Amygdala (tissue), 56 donors: ENCODE measurements at regions not wholly inside any gene's neighbourhood (a gene's known extent, or its start where the extent isn't known, plus 50 kb on each side); places are given as distances from the start of the nearest gene placed in this dataset.

Experiments used
- DNase-seq, 56 donors: peaks; one replicate each; lab custom pipeline; 2025; lab: John Stamatoyannopoulos, UW

DNA sequence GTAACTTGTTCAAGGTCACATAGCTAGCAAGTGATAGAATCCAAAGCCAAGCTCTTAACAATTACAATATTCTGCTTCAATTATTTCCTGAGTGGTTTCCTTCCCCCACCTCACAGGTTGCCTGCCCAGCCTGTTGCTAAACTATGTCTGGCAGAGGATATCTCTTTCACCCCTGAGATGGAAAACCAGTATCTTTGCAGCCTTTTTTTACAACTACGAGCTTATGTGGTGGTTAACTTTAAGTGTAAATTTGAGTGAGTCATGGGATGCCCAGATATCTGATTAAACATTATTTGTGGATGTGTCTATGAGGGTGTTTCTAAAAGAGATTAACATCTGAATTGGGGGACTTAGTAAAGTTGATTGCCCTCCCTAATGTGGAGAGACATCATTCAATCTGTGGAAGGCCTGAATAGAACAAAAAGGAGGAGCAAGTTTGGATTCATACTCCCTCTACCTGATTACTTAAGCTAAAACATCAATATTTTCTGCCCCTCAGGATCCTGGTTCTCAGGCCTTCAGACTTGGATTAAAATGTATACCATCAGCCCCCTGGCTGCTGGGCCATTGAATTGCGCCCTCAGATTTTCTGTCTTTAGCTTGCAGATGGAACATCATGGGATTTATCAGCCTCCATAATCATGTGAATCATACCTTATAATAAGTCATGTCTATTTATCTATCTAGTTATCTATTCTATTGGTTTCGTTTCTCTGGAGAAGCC lies 911.9 kb downstream of the METTL15 start:
- no peak for DNase-seq

DNA sequence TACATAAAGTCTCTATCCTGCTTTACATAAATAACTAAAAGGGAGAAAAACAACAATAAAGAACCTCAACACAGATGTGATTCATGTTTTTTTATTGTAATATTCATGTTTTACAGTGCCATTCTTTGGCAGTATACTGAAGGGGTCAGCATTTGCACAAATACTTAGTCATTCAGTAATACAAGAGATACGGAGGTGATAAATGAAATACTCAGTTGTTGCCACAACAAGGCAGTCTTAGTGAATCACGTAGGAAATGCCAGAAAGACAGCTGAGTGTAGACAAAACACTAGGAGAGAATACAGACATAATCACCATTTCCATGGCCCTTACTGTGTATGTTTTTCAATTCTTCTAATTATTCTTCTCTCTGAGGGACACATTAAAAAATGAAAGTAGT lies 910.4 kb downstream of the METTL15 start:
- DNase-seq, result no peak

DNA sequence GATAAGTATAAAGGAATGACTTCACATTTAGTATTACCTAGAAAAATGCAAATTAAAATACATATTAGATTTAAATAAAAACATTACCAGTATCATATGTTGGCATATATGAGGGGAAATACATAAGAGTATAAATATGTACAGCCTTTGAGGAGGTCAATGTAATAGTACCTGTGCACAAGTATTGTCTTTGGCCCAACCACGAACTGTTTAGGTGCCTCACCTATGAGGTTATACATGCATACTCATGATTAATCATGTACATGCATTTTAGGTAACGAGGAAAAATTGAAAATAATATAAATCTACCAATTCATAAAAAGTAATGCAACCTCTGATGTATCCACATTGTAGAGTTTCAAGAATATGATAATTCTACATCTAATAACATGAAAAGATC lies 909.8 kb downstream of the METTL15 start:
- no peak for DNase-seq

DNA sequence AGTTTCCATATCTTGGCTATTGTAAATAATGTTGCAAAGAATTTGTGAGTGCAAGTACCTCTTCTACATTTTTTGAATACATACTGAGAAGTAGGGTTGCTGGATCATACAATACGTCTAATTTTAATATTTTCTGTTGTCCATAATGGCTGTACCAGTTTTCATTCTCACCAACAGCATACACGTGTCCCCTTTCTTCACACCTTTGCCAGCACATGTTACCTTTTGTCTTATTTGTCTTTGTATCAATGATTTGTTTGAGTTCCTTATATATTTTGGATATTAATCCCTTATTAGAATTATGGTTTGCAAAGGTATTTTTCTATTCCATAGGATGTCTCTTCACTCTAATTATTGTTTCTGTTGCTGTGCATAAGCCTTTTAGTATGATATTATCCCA lies 904.3 kb downstream of the METTL15 start:
- no peak for DNase-seq

DNA sequence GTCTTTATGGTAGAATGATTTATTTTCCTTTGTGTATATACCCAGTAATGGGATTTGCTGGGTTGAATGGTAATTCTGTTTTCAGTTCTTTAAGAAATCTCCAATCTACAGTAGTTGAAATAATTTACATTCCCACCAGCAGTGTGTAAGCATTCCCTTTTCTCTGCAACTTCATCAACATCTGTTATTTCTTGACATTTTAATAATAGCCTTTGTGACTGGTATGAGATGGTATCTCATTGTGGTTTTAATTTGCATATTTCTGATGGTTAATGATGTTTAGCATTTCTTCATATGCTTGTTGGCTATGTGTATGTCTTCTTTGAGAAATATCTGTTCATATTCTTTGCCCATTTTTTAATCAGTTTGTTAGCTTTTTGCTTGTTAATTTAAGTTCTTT lies 901.2 kb downstream of the METTL15 start:
- DNase-seq, result no peak

DNA sequence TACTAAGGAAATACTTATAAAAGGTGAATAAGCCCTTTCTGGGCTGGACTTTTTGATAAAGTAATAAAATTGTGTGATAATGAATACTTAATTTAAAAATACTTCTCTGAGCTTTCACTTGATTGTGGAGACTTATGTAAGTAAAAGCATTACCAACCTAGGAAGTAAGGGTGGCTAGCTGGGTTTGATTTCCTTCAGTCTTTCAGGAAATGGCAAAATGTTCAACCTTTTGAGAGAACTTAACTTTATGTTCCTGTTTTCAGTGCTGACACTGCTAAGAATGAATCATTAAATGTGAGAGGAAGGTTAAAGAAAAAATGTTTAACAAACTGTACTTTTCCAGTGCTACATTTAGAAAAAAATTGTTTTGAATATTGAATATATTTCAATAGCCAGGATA lies 900.3 kb downstream of the METTL15 start:
- no peak for DNase-seq

DNA sequence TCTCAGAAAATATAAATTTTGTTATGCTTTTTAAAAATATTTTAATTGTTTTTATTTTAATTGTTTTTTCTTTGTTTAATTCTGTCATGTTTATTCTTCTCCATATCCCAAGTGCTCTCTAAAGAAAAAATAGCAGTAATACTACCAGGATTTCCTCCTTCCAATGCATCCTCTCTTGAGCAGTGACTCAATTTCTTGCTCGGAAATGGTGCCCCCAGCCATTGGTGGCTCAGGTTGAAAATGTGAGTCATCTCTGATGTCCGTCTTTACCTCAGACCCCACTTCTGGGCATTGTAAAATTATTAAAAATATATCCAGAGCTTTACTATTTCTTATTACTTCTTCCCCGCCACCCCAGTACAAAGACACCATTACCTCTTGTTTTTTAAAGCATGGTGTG lies 898.5 kb downstream of the METTL15 start:
- DNase-seq, result no peak

DNA sequence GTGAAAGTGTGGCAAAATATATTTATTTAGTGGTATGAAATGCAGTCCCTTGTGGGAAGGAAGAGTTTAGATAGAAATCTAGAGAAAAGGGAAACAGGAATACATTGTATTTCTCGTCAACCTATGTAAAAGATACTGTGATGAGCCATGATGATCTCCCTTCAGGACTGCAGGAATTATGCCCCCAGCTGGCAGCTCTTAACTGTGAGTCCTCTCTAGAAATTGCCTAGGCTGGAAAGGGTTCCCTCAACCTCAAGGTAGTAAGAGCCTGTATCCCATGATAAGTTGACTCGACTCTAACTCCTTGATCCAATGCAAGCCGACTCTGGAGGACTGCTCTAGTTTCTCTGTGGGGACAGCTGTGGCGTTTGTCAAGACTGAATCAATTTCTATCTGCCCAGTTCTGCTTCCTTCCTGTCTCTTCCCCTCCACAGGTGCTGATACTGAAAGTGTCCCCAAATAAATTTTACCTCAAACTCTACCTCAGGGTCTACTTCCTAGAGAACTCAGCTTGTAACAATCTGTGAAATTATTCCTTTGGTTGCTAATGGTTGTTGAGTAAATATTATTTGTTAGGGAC lies 897.3 kb downstream of the METTL15 start:
- no peak for DNase-seq

DNA sequence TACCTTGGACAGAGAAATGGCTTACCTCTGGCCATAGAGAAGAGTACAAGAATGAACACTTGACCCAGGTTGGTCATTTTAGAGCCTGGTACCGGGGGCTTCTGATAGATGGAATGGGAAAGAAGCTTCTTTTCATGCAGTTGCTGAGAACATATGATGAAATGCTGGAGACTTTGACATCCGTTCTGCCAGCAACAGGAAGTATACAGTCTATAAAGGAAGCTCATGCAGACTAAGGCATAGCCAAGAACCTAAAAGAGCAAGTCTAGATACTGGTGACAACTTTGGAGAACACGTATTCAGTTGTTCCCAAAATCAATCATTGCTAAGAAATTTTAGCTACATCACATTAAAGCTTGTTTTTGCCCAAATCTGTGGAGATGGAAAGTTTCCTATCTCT lies 894.6 kb downstream of the METTL15 start:
- DNase-seq, result no peak

DNA sequence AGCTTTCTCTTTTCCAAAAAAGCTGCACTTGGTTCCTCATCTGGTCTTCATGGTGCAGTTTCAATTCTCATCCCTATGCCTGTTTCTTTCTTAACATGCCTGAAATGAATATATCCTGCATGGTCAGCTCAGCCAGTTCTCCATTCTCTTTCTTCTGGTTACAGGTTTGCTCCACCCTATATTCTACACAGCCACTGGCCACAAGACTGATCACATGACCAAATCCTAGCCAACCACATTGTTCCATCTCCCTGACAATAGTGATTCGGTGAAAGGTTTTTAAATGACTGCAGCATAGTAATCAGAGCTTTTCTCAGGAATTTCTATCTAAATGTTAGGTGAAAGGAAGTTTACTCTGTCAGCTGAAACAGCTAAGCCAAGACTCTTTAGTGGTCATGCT lies 891.4 kb downstream of the METTL15 start:
- DNase-seq, result peak in 1 of 56 donors; percentile 0

DNA sequence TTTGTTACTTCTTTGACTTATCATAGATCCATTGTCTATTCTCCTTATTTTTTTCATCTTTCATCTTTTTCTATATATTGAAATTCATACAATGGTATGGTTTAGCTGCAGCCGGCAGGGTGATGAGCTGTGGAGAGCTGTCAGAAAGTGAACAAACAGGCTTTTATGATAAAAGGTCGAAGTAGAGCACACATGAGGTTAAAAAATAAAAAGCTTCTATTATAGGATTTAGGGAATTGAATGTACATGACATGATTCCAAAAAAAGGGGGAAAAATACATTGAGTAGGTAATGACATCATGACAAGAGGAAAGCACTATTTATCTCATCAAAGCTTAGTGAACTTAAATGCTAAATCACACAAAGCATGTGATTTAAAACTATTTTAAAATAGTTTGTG lies 884.8 kb downstream of the METTL15 start:
- DNase-seq, result no peak

DNA sequence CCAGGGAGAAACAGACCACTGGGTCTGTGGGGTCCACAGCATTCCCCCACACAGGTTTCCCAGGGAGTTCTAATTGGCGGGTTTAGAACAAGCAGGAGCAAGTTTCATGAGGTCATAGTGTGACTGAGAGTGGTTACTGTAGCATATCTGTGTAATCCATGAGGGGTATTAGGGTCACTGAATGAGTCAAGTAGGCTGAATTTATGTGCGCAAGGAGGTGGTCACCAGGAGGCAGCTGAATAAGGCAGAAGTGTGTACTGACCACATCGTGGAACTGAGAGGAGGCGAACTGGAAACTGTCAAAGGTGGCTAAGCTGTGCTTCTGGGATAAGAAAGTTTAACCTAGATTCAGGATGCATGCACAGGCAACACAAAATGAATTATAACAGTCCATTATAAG lies 876.0 kb downstream of the METTL15 start:
- no peak for DNase-seq

DNA sequence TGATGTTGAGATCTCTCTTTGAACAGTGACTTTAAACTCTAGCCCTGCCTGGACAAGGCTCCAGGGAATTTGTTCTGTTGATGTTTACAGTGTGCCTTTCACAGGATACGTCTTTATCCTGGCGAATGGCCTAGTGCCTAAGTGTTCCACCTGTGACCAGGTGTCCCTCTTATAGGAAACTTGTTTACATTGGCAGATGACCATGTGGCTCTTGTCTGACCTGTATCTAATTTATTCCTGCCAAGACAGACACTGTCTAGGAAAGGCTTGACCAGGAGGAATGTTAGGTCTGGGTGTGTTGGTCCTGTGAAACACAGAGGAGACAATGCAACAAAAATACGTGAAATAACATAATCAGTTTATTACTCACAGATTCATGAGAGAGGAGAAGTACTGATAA lies 875.6 kb downstream of the METTL15 start:
- DNase-seq, result no peak

DNA sequence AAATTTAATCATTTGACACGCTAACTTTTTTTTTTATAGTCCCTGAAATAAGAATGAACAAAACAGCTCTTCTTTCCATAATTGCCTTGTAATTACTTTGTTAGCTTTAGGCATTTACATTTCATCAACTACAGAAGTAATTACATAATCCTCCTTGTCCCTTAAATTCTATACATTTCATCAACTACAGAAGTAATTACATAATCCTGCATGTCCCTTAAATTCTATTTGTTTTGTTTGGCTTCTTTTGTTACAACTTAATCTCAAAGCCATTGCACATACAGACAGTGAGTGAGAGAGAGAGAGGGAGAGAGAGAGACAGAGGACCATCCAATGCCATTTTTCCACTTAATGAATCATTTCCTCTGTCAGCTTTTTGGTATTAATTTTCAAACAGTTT lies 873.2 kb downstream of the METTL15 start:
- no peak for DNase-seq

DNA sequence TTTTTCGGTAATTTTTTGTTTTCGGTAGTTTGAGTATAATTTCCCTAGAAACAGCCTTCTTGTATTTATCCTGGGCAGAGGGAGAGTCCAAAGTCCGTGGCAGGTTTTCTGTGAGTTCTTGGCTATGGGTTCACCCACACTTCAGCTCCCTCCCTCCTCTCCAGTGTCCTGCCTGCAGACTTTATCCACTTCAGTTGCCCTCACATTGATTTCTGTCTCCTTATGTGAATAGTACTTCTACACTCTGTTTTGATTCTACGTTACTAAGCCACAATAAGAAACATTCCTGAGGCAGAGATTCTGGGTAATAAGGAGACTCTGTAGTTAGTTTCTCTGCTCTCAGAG lies 868.6 kb downstream of the METTL15 start:
- no peak for DNase-seq

DNA sequence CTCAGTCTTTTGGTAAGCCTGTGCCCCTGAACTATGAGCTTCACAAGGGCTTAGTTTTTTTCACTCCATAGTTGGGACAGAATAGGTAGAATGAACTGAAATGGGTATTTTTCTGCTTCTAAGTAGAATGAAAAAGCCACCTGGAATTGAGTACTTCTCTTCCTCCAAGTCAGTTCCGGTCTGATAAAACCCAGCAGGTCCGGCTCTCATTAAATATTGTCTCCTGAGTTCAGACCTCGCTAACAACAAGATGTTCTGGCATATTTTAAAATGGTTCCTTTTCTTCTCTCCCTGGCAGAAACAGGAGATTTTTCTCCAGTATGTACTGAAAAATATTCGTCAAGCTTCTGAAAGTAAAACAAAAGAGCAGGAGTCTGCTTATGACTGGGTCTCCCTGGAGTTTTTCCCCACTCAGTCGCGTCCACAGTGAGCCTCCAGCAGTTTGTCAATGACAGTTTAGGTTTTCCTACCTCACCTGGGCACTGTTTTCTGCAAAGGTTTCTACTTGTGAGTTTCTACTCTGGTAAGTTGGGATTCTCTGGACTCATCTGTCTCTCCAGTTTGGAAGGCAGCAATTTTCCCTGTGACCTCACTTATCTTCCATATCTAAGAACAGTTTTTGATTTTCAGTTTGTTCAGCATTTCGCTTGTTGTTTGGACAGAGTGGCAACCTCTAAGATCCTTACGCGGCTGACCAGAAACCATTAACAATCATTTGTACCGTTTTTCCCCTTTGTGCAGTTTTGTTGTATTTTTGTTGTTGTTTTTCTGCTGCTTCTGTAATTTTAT lies 868.0 kb downstream of the METTL15 start:
- no peak for DNase-seq

DNA sequence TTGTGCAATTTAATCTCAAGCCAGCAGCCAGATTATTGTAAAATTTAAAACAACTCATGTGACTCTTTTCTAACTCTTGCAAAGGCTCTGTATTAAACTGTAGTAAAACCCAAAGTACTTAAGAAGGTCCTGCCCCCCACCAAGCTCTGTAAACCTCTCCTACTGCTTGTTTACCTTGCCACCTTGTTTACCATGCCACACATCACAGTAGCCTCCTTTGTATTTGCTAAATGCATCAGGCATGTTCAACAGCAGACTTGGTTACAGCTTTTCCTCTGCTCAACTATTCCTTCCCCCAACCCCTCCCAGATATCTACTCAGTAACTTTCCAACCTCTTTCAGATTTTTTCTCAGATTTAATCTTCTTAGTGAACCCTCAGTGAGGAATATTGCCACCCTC lies 861.6 kb downstream of the METTL15 start:
- DNase-seq, result no peak

DNA sequence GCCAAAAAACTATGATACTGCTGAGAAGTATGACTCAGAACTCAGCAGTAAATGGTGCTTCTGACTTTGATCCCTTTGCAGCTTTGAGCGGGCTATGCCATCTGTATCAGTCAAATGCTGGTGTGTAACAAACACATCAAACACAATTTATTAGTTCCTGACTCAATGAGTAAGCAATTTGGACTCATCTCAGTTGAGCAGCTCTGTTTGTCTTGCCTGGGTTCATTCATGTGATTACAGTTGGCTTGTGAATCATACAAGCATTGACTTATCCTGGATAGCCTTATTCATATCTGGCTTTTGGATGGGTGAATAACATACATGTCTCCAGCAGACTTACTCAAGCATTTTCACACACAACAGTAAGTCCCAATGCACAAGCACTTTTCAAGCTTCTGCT lies 858.8 kb downstream of the METTL15 start:
- DNase-seq, result no peak

DNA sequence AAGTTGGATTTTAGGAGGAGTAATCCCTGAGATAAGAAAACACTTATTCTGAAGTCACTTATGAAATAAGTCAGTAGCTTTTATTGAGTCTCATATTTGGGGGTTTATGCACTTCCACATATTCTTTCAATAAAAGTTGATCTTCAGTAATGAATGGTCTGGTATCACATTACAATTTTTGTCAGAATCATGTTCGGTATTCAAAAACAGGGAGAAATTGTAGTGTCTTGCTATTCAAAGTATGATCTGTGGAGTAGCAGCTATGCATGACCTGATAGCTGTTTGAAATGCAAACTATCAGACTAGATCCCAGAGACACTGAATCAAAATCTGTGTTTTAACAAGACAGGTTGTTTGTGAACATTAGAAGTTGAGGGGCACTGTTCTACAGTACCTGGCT lies 857.6 kb downstream of the METTL15 start:
- no peak for DNase-seq

DNA sequence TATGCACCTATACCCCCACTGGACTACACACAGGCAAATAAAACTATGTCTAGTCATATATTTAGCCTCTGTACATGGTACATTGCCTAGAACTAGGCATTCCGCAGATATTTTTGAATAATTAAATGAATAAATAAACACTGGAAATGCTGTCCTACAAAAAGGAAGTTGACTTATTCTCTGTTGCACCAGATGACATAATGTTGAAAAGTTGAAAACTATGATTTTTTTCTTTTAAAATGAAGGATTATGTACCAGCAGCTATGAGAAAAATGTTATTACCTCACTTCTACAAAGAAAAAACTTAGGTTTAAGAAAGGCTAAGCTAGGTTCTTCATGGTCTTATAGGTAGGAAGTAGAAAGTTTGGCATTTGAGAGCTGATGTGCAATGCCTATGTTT lies 856.6 kb downstream of the METTL15 start:
- DNase-seq, result no peak

DNA sequence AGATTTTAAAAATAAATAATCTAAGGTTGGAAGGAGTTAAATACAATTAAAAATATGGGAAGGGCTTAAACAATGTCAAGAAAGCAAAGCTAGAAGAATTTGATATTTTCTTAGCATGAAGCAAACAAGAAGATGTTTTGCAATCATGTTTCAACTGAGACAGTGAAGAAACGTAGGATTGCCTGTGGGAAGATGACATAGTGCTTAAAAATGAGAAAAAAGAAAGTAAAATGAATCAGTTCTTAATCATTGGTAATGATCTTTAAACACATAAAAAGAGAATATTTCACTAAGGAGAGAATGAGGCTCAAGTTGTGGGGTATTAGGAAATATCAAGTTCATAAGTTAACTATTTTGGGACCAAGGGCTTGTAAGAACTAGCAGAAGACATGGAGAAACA lies 855.0 kb downstream of the METTL15 start:
- no peak for DNase-seq

DNA sequence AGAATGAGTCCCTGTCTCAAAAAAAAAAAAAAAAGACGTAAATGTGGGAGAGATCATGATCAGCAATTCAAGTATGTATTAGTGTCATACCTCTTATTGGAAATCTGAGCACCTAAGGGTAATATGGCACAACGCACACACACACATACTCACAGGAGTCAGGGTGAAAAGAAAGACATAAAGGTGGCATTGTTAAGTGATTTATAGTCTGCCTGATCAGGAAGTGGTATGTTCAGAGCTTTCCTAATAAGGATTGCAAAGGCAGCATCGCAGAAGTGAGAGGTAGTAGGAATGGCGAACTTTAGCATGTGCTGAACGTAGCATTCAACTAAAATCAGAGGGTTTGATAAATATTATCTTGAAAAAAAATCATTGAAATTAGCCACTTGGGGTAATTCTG lies 854.3 kb downstream of the METTL15 start:
- no peak for DNase-seq
